Cerebellar cortex (tissue), 1 donor: ENCODE measurements at regions not wholly inside any gene's neighbourhood (a gene's known extent, or its start where the extent isn't known, plus 50 kb on each side); places are given as distances from the start of the nearest gene placed in this dataset.
A peak's percentile ranks its signal among the peaks of the same experiment; 100 is the strongest.
"Not testable (repeated sequence)": the region's sequence is repeated elsewhere in the genome, so short reads cannot be mapped to it uniquely, and the experiment has no call there.

Source experiments
- DNase-seq: peaks from one replicate; pipeline ENCODE4 v3.0.0-alpha.2; 2015; ENCODE audit warnings: low spot score

GRCh38 chr5:155714435-155714834, 612.5 kb upstream of the SGCD start:
- not testable (repeated sequence) for DNase-seq

GRCh38 chr5:155726267-155726666, 600.7 kb upstream of the SGCD start:
- no peak for DNase-seq

- no peak for DNase-seq
Measured at GRCh38 chr5:155727512-155728145, 599.3 kb upstream of the SGCD start.

GRCh38 chr5:155728146-155728856, 598.7 kb upstream of the SGCD start:
- DNase-seq, result no peak

- no peak for DNase-seq
Measured at GRCh38 chr5:155728857-155729683, 597.9 kb upstream of the SGCD start.

- DNase-seq, result peak; percentile 16
Measured at GRCh38 chr5:155729684-155730059, 597.3 kb upstream of the SGCD start.

GRCh38 chr5:155732587-155733376, 594.2 kb upstream of the SGCD start:
- no peak for DNase-seq

GRCh38 chr5:155733935-155734334, 593.0 kb upstream of the SGCD start:
- DNase-seq, result no peak

GRCh38 chr5:155735388-155735787, 591.6 kb upstream of the SGCD start:
- DNase-seq, result no peak

- no peak for DNase-seq
Measured at GRCh38 chr5:155738616-155739015, 588.3 kb upstream of the SGCD start.

- DNase-seq, result no peak
Measured at GRCh38 chr5:155746367-155747038, 580.5 kb upstream of the SGCD start.

- DNase-seq, result no peak
Measured at GRCh38 chr5:155750101-155750500, 576.9 kb upstream of the SGCD start.

GRCh38 chr5:155750571-155750970, 576.4 kb upstream of the SGCD start:
- DNase-seq, result no peak

- DNase-seq, result no peak
Measured at GRCh38 chr5:155753943-155754581, 572.9 kb upstream of the SGCD start.

- no peak for DNase-seq
Measured at GRCh38 chr5:155759252-155759651, 567.7 kb upstream of the SGCD start.

GRCh38 chr5:155759984-155760383, 567.0 kb upstream of the SGCD start:
- no peak for DNase-seq

GRCh38 chr5:155761502-155761901, 565.5 kb upstream of the SGCD start:
- DNase-seq, result no peak

GRCh38 chr5:155765715-155766114, 561.2 kb upstream of the SGCD start:
- no peak for DNase-seq

GRCh38 chr5:155767470-155767869, 559.5 kb upstream of the SGCD start:
- DNase-seq, result no peak

- DNase-seq, result no peak
Measured at GRCh38 chr5:155768332-155768731, 558.6 kb upstream of the SGCD start.

GRCh38 chr5:155772009-155772662, 554.8 kb upstream of the SGCD start:
- DNase-seq, result no peak
